GM12864 (cell line): ENCODE measurements at regions not wholly inside any gene's neighbourhood (a gene's known extent, or its start where the extent isn't known, plus 50 kb on each side); places are given as distances from the start of the nearest gene placed in this dataset.

Source experiments
- DNase-seq: peaks from one replicate; pipeline ENCODE4 v3.0.0-alpha.2; 2011; ENCODE audit warnings: low read depth
- H3K4me3 ChIP-seq: 2 replicates; pipeline ENCODE4 v1.5.1; 2011; ENCODE audit warnings: mild to moderate bottlenecking, low read depth, low read length, control low read depth
- TF ChIP-seq, protein P1 (sequence below): IDR thresholded peaks from 2 replicates; pipeline ENCODE4 v1.5.1; 2011; ENCODE audit warnings: low read depth, mild to moderate bottlenecking, moderate library complexity, low read length, control low read depth, inconsistent platforms; ENCODE audit errors: missing control alignments

GRCh38 chr4:32334759-32335158 lies 1614.6 kb downstream of the PCDH7 start:
- DNase-seq: no peak
- no peak overlapping the region for H3K4me3 ChIP-seq
- TF ChIP-seq, protein P1, sequence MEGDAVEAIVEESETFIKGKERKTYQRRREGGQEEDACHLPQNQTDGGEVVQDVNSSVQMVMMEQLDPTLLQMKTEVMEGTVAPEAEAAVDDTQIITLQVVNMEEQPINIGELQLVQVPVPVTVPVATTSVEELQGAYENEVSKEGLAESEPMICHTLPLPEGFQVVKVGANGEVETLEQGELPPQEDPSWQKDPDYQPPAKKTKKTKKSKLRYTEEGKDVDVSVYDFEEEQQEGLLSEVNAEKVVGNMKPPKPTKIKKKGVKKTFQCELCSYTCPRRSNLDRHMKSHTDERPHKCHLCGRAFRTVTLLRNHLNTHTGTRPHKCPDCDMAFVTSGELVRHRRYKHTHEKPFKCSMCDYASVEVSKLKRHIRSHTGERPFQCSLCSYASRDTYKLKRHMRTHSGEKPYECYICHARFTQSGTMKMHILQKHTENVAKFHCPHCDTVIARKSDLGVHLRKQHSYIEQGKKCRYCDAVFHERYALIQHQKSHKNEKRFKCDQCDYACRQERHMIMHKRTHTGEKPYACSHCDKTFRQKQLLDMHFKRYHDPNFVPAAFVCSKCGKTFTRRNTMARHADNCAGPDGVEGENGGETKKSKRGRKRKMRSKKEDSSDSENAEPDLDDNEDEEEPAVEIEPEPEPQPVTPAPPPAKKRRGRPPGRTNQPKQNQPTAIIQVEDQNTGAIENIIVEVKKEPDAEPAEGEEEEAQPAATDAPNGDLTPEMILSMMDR: no peak

- TF ChIP-seq, protein P1: no peak
- H3K4me3 ChIP-seq: no peak overlapping the region
- no peak for DNase-seq
Observed at GRCh38 chr4:32337403-32337802, 1617.2 kb downstream of the PCDH7 start.

GRCh38 chr4:32340591-32340990 lies 1620.4 kb downstream of the PCDH7 start:
- H3K4me3 ChIP-seq: no peak overlapping the region
- DNase-seq: no peak
- TF ChIP-seq, protein P1: no peak

- DNase-seq: no peak
- no peak overlapping the region for H3K4me3 ChIP-seq
- TF ChIP-seq, protein P1: no peak
Observed at GRCh38 chr4:32341342-32341741, 1621.2 kb downstream of the PCDH7 start.

- DNase-seq: no peak
- H3K4me3 ChIP-seq: no peak overlapping the region
- TF ChIP-seq, protein P1: no peak
Observed at GRCh38 chr4:32342054-32342453, 1621.9 kb downstream of the PCDH7 start.

GRCh38 chr4:32349026-32349425 lies 1628.9 kb downstream of the PCDH7 start:
- TF ChIP-seq, protein P1: no peak
- DNase-seq: no peak
- H3K4me3 ChIP-seq: no peak overlapping the region

GRCh38 chr4:32374206-32374605 lies 1654.0 kb downstream of the PCDH7 start:
- no peak overlapping the region for H3K4me3 ChIP-seq
- TF ChIP-seq, protein P1: no peak
- DNase-seq: no peak
